Psoas muscle (tissue), 7 donors: ENCODE measurements at regions not wholly inside any gene's neighbourhood (a gene's known extent, or its start where the extent isn't known, plus 50 kb on each side); places are given as distances from the start of the nearest gene placed in this dataset.

ENCODE experiments used
- ATAC-seq, 4 donors: fragments of 200-7000 bp; cut with Tn5 transposase; one replicate each; pipeline ENCODE4 v1.9.1; 2020; ENCODE audit warnings: moderate library complexity in 3 of 4, mild to moderate bottlenecking in 2 of 4
- DNase-seq, 2 donors: peaks; one replicate each; pipeline ENCODE4 v3.0.0-alpha.2; 2020
- H3K27ac ChIP-seq: fragments of 200-600 bp; one replicate; pipeline ENCODE4 v1.8.0; 2022
- H3K27me3 ChIP-seq, 3 donors: fragments of 200-600 bp in 1 of 3; one replicate each; pipeline versions ENCODE4 v1.6.1 to v1.8.0; 2013 to 2022; ENCODE audit warnings: low read length in 2 of 3, mild to moderate bottlenecking in 2 of 3, moderate library complexity in 1 of 3; ENCODE audit not compliant: insufficient read depth in 3 of 3
- H3K36me3 ChIP-seq, 2 donors: fragments of 200-600 bp in 1 of 2; one replicate each; pipeline versions ENCODE4 v1.6.1 to v1.8.0; 2013 to 2022; ENCODE audit warnings: low read depth in 1 of 2, mild to moderate bottlenecking in 1 of 2, moderate library complexity in 1 of 2; ENCODE audit not compliant: insufficient read depth in 1 of 2
- H3K4me1 ChIP-seq: fragments of 200-600 bp; one replicate; pipeline ENCODE4 v1.8.0; 2022
- H3K4me3 ChIP-seq: fragments of 200-600 bp; one replicate; pipeline ENCODE4 v1.8.0; 2022; ENCODE audit warnings: mild to moderate bottlenecking
- H3K9me3 ChIP-seq: fragments of 200-600 bp; one replicate; pipeline ENCODE4 v1.8.0; 2022
- WGBS, 3 donors: extraction: QIAGEN DNeasy Blood & Tissue Kit; methylation state at CpG; one replicate each; pipeline versions ENCODE4 v1.1.6 to v1.1.7; 2013; 5-methylcytosine and 5-hydroxymethylcytosine counted together
- intact Hi-C, 2 donors: fragments of 100-400 bp; cut with DNase I; formaldehyde crosslinking; loops; one replicate each; pipeline versions ENCODE4 v1.11.0 to v1.14.2; 2022
- TF ChIP-seq, protein P1 (sequence below): fragments of 200-600 bp; IDR thresholded peaks from one replicate; pipeline ENCODE4 v1.8.0; 2022; ENCODE audit warnings: antibody characterized with exemption
- donor health status: healthy with polysubstance abuse.
- donor health status: DM: no; HTN: no; CAD: no; lungs with moderate emphysema.
- donor health status: Bipolar disorder and iron deficiency.
- donor health status: healthy.
- donor health status: DM: yes; HTN: yes; CAD: no.
- donor health status: DM: no; HTN: no; CAD: no.
- donor health status: DM: yes; HTN: yes; CAD: no.

DNA sequence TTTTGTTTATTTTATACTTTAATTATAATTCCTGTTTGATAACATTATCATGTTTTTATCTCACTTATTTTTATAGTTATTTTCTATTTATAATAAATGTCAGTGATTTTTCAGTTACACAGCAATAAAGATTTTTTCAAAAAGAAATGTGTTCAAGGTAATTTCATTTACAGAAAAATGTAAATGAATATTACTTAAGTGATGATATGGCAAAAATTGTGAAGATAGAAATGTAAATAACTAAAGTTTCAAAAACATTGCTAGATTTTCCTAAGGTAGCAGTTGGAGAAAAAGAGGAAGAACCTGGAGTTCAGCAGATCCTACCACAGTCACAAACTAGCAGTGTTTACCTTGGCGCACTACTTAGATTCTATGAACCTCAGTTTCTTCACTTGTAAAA is 202.6 kb downstream of the RFPL4B start:
- no peaks in the 10 kb centered on the region for H3K27me3 ChIP-seq
- no peaks in the 10 kb centered on the region for H3K4me1 ChIP-seq
- no peaks in the 10 kb centered on the region for H3K36me3 ChIP-seq
- 98 to 100% (median 100%) methylated on average over 1 of the region's 1 CpG for WGBS, 3 donors
- H3K27ac ChIP-seq, result no peak overlapping the region
- intact Hi-C loops, result no loop called here
- TF ChIP-seq, protein P1, sequence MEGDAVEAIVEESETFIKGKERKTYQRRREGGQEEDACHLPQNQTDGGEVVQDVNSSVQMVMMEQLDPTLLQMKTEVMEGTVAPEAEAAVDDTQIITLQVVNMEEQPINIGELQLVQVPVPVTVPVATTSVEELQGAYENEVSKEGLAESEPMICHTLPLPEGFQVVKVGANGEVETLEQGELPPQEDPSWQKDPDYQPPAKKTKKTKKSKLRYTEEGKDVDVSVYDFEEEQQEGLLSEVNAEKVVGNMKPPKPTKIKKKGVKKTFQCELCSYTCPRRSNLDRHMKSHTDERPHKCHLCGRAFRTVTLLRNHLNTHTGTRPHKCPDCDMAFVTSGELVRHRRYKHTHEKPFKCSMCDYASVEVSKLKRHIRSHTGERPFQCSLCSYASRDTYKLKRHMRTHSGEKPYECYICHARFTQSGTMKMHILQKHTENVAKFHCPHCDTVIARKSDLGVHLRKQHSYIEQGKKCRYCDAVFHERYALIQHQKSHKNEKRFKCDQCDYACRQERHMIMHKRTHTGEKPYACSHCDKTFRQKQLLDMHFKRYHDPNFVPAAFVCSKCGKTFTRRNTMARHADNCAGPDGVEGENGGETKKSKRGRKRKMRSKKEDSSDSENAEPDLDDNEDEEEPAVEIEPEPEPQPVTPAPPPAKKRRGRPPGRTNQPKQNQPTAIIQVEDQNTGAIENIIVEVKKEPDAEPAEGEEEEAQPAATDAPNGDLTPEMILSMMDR, result no peak
- H3K4me3 ChIP-seq, result no peak overlapping the region
- ATAC-seq (no peak), DNase-seq (no peak)
- no peaks in the 10 kb centered on the region for H3K9me3 ChIP-seq

DNA sequence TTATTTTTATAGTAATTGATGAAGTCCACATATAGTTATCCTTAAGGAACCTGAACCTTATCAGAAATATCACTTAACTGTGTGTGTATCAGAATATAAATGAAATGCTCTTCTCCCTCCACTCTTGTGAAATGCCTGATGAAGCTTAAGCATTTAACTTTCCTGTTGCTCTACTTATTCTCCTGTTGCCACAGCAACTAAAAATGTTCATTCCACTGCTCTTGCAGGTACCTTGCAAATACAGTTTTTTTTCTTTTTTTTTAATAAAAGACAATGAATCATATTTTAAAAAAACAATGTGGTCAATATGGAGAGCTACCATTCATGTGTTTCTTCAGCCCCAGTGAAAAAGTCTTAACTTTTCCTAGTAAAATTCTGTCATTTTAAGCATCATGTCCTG is 210.3 kb downstream of the RFPL4B start:
- no peaks in the 10 kb centered on the region for H3K36me3 ChIP-seq
- H3K27me3 ChIP-seq, result no peaks in the 10 kb centered on the region
- no peak for DNase-seq
- H3K4me3 ChIP-seq, result no peak overlapping the region
- ATAC-seq, result no peak
- H3K4me1 ChIP-seq, result no peaks in the 10 kb centered on the region
- TF ChIP-seq, protein P1, result no peak
- no peak overlapping the region for H3K27ac ChIP-seq
- no peaks in the 10 kb centered on the region for H3K9me3 ChIP-seq
- intact Hi-C loops, result no loop called here

DNA sequence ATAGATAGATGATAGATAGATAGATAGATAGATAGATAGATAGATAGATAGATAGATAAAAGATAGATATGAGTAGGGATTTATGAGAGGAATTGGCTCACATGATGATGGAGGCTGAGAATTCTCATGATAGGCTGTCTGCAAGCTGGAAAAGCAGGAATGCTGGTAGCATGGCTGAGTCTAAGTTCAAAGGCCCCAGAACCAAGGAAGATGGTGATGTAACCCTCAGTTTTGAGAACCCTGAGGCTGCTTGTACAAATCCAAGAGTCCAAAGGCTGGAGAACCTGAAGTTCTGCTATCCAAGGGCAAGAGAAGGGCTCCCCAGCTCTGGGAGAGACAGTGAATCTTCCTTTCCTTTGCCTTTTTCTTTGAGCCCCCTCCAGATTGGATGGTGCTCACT is 210.8 kb downstream of the RFPL4B start:
- TF ChIP-seq, protein P1, result no peak
- H3K27me3 ChIP-seq, result no peaks in the 10 kb centered on the region
- DNase-seq (no peak), ATAC-seq (no peak)
- no peak overlapping the region for H3K4me3 ChIP-seq
- H3K27ac ChIP-seq, result no peak overlapping the region
- H3K4me1 ChIP-seq, result no peaks in the 10 kb centered on the region
- H3K9me3 ChIP-seq, result no peaks in the 10 kb centered on the region
- no peaks in the 10 kb centered on the region for H3K36me3 ChIP-seq
- intact Hi-C loops, result no loop called here

DNA sequence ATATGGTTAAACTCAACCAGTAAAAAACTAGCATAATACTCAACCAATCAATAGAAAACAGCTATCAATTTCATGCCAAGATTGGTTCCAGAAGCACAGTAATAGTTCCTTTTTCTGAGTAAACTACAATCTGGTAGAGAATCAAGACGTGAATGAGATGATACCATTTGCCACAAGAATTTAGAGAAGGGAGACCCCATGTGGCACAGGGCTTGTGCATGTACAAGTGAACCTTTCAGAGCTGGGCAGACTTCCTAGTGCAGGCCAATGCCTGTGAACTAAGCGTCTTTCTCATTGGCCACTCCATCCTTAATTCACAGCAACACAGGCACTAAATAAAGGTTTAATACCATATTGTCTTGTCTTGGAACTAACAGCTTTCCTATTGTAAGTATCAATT is 213.5 kb downstream of the RFPL4B start:
- DNase-seq (no peak), ATAC-seq (no peak)
- no peak overlapping the region for H3K27ac ChIP-seq
- intact Hi-C loops, result no loop called here
- no peaks in the 10 kb centered on the region for H3K36me3 ChIP-seq
- TF ChIP-seq, protein P1, result no peak
- H3K27me3 ChIP-seq, result no peaks in the 10 kb centered on the region
- H3K4me3 ChIP-seq, result no peak overlapping the region
- no peaks in the 10 kb centered on the region for H3K9me3 ChIP-seq
- 81 to 89% (median 84%) methylated on average over 2 of the region's 2 CpGs for WGBS, 3 donors
- no peaks in the 10 kb centered on the region for H3K4me1 ChIP-seq

DNA sequence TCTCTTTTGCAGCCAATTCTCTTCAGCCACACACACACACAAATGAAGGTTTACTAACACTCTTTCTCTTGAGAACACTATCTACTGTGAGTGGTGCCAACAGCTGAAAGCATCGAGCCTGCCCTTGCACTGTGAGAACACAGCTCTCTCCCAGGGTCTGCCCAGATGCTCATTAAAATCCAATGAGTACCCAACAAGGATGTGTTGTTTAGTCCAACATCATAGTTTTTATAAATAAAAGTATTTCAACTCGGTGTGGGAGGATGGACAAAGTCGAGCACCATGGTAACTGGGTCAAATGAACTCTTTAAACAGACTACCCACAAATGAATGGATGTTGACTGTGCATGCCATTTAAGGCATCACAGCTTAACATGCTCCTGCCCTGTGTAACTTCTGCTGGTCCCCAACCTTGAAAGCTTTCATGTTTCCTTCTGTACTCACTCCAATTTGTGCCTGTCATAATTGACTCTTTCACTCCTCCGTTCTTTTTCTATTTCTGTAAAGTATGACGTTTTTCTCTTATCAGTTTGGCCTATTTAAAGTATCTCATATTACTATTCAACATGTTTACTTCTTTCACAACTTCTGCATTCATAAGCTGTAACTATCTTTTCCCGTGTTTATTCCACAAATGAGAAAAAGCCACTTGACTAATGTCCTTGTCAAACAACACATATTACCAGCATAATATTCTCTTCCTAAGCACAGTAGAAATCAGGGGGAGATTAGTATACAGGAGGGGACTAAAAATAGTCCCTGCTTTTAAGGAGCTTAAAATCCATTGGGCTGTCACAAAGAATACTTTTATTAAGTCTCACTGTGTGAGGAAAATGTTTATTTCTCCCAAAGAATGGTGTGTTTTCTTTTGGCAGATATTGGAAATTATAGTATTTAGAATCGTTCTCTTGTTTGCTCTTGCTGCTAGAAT is 215.4 kb downstream of the RFPL4B start:
- Histone ChIP-seq H3K27ac (no peak overlapping the region), H3K36me3 (no peaks in the 10 kb centered on the region), H3K27me3 (no peaks in the 10 kb centered on the region), H3K9me3 (no peaks in the 10 kb centered on the region), H3K4me3 (no peak overlapping the region), H3K4me1 (no peaks in the 10 kb centered on the region)
- intact Hi-C loops, result no loop called here
- no peak for DNase-seq
- TF ChIP-seq, protein P1, result no peak
- WGBS, 3 donors, result 18 to 30% (median 22%) methylated on average over 7 of the region's 7 CpGs
- ATAC-seq, result no peak
